Adrenal gland (tissue), 5 donors: ENCODE measurements at regions not wholly inside any gene's neighbourhood (a gene's known extent, or its start where the extent isn't known, plus 50 kb on each side); places are given as distances from the start of the nearest gene placed in this dataset.

ENCODE experiments used
- POLR2A ChIP-seq, 2 donors: fragments of 450-650 bp; IDR thresholded peaks; one replicate each; pipeline ENCODE4 v1.6.1; 2017; ENCODE audit warnings: antibody characterized with exemption in 2 of 2, mild to moderate bottlenecking in 2 of 2, moderate library complexity in 1 of 2
- TF ChIP-seq, protein P1 (sequence below), 6 experiments: fragments of 450-650 bp in 4 of 6; fragments of 200-600 bp in 2 of 6; sonication (generic) in 1 of 6; IDR thresholded peaks; 1 replicate in 5 of 6; 2 replicates in 1 of 6; pipeline versions ENCODE4 v1.5.1 to v1.8.0; 2016 to 2021; ENCODE audit warnings: antibody characterized with exemption in 6 of 6, mild to moderate bottlenecking in 2 of 6, moderate library complexity in 1 of 6
- donor health status: DM: no; HTN: no; CAD: no.

DNA sequence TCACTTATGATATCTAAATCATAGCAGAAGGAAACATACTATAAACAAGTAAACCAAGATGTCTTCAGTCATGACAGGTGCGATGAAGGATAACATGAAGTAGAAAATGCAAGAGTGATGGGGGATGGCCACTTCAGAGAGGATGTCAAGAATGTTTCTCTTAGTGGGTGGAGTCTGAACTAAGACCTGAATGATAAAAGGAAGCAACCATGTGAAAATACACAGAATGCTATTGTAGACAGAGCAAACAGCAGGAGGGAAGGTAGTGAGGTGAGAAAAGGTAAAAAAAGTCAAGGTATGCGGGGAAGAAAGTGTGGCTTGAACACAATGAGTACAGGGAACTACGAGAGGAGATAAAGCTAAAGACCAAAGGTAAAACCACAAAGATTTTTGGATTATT is 341.6 kb downstream of the FBXO15 start:
- TF ChIP-seq, protein P1, sequence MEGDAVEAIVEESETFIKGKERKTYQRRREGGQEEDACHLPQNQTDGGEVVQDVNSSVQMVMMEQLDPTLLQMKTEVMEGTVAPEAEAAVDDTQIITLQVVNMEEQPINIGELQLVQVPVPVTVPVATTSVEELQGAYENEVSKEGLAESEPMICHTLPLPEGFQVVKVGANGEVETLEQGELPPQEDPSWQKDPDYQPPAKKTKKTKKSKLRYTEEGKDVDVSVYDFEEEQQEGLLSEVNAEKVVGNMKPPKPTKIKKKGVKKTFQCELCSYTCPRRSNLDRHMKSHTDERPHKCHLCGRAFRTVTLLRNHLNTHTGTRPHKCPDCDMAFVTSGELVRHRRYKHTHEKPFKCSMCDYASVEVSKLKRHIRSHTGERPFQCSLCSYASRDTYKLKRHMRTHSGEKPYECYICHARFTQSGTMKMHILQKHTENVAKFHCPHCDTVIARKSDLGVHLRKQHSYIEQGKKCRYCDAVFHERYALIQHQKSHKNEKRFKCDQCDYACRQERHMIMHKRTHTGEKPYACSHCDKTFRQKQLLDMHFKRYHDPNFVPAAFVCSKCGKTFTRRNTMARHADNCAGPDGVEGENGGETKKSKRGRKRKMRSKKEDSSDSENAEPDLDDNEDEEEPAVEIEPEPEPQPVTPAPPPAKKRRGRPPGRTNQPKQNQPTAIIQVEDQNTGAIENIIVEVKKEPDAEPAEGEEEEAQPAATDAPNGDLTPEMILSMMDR (IDR thresholded peaks at IDR 0.05): no peak
- TF ChIP-seq POLR2A (IDR thresholded peaks at IDR 0.05): no peak
